Vagina (tissue), 2 donors: ENCODE measurements at regions not wholly inside any gene's neighbourhood (a gene's known extent, or its start where the extent isn't known, plus 50 kb on each side); places are given as distances from the start of the nearest gene placed in this dataset.

Experiments
- DNase-seq, 2 donors: peaks; one replicate each; pipeline ENCODE4 v3.0.0-alpha.2; 2017; ENCODE audit errors: extremely low spot score in 2 of 2
- H3K27ac ChIP-seq: fragments of 200-600 bp; sonication (generic); one replicate; pipeline ENCODE4 v1.5.1; 2019
- H3K27me3 ChIP-seq: fragments of 200-600 bp; sonication (generic); one replicate; pipeline ENCODE4 v1.5.1; 2019
- H3K36me3 ChIP-seq, 2 donors: fragments of 200-600 bp; sonication (generic); one replicate each; pipeline ENCODE4 v1.5.1; 2017 to 2019
- H3K4me1 ChIP-seq: fragments of 200-600 bp; sonication (generic); one replicate; pipeline ENCODE4 v1.5.1; 2019
- H3K4me3 ChIP-seq, 2 donors: fragments of 200-600 bp; sonication (generic); 1 replicate in 1 of 2; 2 replicates in 1 of 2; pipeline ENCODE4 v1.5.1; 2016 to 2019
- H3K9me3 ChIP-seq: fragments of 200-600 bp; sonication (generic); one replicate; pipeline ENCODE4 v1.5.1; 2019
- POLR2A ChIP-seq, 2 donors: fragments of 450-650 bp; IDR thresholded peaks; one replicate each; pipeline ENCODE4 v1.6.1; 2017; ENCODE audit warnings: antibody characterized with exemption in 2 of 2, mild to moderate bottlenecking in 2 of 2, moderate library complexity in 2 of 2
- POLR2AphosphoS5 ChIP-seq, 2 donors: sonication (generic); formaldehyde crosslinking; IDR thresholded peaks; one replicate each; pipeline ENCODE4 v1.9.0; 2017; ENCODE audit warnings: antibody characterized with exemption in 2 of 2, mild to moderate bottlenecking in 2 of 2, low read depth in 1 of 2; ENCODE audit not compliant: insufficient read depth in 1 of 2
- intact Hi-C: fragments of 100-400 bp; cut with DNase I; formaldehyde crosslinking; loops from one replicate; pipeline ENCODE4 v1.15.1; 2023
- TF ChIP-seq, protein P1 (sequence below), 3 experiments: fragments of 450-650 bp in 2 of 3; fragments of 200-600 bp in 1 of 3; sonication (generic) in 1 of 3; IDR thresholded peaks; one replicate each; pipeline ENCODE4 v1.5.1; 2017 to 2019; ENCODE audit warnings: antibody characterized with exemption in 3 of 3, mild to moderate bottlenecking in 2 of 3, moderate library complexity in 2 of 3

DNA sequence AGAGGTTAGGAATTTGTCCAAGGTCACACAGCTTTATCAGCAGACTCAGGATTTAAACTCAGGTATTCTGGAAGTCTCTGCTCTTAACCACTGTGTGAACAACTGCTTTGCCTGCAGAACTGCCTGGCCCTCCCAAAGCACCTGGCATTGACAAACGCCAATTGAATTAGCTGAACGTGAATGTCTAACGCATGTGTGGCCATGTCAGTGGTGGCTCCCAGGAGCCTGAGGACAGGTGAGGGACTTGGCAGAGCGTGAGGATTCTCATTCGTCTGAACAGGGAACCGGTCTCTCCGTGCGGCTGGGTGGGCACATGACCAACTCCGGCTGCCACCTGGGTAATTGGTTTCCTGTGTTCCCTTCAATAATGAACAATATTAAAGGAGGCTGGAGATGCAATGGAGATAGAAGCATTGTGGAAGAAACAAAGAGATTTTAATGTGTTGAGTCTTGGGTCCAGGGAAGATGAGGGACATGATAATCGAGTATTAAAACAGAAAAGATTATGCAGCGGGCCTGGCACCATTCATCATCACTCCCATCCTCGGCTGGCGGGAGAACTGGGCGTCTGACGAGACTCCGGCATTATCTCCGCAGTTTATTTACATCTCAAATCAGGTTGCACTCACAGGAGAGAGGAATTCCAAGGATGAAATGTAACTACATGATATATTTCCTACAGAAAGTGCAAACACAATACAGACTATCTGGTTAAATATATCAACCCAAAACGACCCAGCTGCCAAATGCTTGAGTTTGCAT is 113.5 kb downstream of the NPIPB5 start:
- TF ChIP-seq POLR2AphosphoS5 (IDR thresholded peaks at IDR 0.05; ENCODE audit: insufficient read depth in 1 of 2, low read depth in 1 of 2) (no peak), POLR2A (IDR thresholded peaks at IDR 0.05) (no peak)
- TF ChIP-seq, protein P1, sequence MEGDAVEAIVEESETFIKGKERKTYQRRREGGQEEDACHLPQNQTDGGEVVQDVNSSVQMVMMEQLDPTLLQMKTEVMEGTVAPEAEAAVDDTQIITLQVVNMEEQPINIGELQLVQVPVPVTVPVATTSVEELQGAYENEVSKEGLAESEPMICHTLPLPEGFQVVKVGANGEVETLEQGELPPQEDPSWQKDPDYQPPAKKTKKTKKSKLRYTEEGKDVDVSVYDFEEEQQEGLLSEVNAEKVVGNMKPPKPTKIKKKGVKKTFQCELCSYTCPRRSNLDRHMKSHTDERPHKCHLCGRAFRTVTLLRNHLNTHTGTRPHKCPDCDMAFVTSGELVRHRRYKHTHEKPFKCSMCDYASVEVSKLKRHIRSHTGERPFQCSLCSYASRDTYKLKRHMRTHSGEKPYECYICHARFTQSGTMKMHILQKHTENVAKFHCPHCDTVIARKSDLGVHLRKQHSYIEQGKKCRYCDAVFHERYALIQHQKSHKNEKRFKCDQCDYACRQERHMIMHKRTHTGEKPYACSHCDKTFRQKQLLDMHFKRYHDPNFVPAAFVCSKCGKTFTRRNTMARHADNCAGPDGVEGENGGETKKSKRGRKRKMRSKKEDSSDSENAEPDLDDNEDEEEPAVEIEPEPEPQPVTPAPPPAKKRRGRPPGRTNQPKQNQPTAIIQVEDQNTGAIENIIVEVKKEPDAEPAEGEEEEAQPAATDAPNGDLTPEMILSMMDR (IDR thresholded peaks at IDR 0.05): no peak
- no peak overlapping the region for H3K27ac ChIP-seq
- no peak for DNase-seq
- H3K4me1 ChIP-seq: no peaks in the 10 kb centered on the region
- H3K27me3 ChIP-seq: no peaks in the 10 kb centered on the region
- intact Hi-C loops: no loop called here
- no peaks in the 10 kb centered on the region for H3K36me3 ChIP-seq
- H3K9me3 ChIP-seq: no peaks in the 10 kb centered on the region
- H3K4me3 ChIP-seq: no peak overlapping the region

DNA sequence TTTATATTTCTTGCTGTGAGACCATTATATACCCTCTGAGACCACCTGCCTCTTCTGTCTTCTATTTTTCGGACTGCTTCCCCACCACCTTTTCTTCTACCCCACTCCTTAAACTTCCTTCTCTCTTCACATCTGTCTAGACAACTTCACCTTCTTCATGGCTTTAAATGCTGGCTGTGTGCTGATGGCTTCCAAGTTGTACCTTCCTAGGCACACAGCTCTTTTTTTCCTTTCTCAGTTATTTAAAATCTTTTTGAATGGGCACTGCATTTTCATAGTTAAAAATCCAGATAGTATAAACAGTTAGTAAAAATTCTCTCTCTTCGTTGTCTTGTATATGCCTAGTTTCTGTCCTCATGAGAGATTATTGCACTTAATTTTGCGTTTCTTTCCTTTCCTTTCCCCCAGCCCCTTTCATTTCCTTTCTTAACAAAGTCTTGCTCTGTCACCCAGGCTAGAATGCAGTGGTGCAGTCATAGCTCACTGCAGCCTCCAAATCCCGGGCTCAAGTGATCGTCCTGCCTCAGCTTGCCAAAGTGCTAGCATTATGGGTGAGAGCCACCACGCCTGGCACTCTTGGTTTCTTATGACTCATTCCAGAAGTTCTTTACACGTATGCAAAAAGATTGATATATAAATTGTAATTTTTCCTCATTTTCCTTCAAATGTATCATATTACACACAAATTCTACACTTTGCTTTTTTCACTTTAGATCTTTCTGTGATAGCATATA is 114.3 kb downstream of the NPIPB5 start:
- no peak for DNase-seq
- H3K36me3 ChIP-seq: no peaks in the 10 kb centered on the region
- no peaks in the 10 kb centered on the region for H3K4me1 ChIP-seq
- TF ChIP-seq POLR2AphosphoS5 (IDR thresholded peaks at IDR 0.05; ENCODE audit: insufficient read depth in 1 of 2, low read depth in 1 of 2) (no peak), POLR2A (IDR thresholded peaks at IDR 0.05) (no peak)
- TF ChIP-seq, protein P1 (IDR thresholded peaks at IDR 0.05): no peak
- no peaks in the 10 kb centered on the region for H3K9me3 ChIP-seq
- intact Hi-C loops: no loop called here
- no peaks in the 10 kb centered on the region for H3K27me3 ChIP-seq
- H3K27ac ChIP-seq: no peak overlapping the region
- H3K4me3 ChIP-seq: no peak overlapping the region

DNA sequence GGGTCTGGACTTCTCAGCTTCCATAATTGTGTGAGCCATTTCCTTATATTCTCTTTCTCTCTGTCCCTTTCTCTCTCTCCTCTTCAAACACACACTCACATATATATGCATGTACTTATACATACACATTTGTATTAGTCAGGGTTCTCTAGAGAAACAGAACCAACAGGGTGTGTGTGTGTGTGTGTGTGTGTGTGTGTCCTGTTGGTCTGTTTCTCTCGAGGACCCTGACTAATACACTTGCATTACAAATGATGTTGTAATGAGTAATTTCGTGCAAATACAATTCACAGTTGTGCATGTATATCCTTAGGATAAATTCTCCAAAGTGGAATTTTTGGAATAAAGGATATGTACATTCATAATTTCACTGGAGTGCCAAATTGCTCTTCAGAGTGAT is 115.3 kb downstream of the NPIPB5 start:
- H3K36me3 ChIP-seq: no peaks in the 10 kb centered on the region
- no peak overlapping the region for H3K4me3 ChIP-seq
- intact Hi-C loops: no loop called here
- H3K9me3 ChIP-seq: no peaks in the 10 kb centered on the region
- no peak for DNase-seq
- H3K4me1 ChIP-seq: no peaks in the 10 kb centered on the region
- H3K27me3 ChIP-seq: no peaks in the 10 kb centered on the region
- H3K27ac ChIP-seq: no peak overlapping the region
- TF ChIP-seq, protein P1 (IDR thresholded peaks at IDR 0.05): no peak
- TF ChIP-seq POLR2A (IDR thresholded peaks at IDR 0.05) (no peak), POLR2AphosphoS5 (IDR thresholded peaks at IDR 0.05; ENCODE audit: insufficient read depth in 1 of 2, low read depth in 1 of 2) (no peak)

DNA sequence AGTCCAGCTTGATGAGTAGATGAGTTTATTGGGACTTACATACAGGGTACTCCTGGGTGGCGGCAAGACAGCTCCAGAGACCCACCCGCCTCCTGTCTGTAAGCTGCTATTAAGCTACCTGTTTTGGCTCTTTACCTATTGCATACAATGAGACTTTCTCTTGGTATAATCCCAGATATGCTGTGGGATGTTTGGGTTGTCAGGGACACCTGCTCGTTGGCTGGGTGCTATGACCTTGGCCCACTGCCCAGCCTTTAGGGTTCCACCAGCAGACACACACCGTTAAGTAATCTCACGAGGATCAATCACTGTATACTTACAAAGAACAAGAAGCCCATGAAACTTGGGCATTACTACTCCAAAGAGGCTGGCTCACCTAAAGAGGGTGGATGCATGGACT is 116.4 kb downstream of the NPIPB5 start:
- H3K4me3 ChIP-seq: no peak overlapping the region
- no peaks in the 10 kb centered on the region for H3K27me3 ChIP-seq
- H3K4me1 ChIP-seq: no peaks in the 10 kb centered on the region
- no peak overlapping the region for H3K27ac ChIP-seq
- TF ChIP-seq POLR2AphosphoS5 (IDR thresholded peaks at IDR 0.05; ENCODE audit: insufficient read depth in 1 of 2, low read depth in 1 of 2) (no peak), POLR2A (IDR thresholded peaks at IDR 0.05) (no peak)
- TF ChIP-seq, protein P1 (IDR thresholded peaks at IDR 0.05): no peak
- no peaks in the 10 kb centered on the region for H3K9me3 ChIP-seq
- H3K36me3 ChIP-seq: no peaks in the 10 kb centered on the region
- intact Hi-C loops: no loop called here
- no peak for DNase-seq

DNA sequence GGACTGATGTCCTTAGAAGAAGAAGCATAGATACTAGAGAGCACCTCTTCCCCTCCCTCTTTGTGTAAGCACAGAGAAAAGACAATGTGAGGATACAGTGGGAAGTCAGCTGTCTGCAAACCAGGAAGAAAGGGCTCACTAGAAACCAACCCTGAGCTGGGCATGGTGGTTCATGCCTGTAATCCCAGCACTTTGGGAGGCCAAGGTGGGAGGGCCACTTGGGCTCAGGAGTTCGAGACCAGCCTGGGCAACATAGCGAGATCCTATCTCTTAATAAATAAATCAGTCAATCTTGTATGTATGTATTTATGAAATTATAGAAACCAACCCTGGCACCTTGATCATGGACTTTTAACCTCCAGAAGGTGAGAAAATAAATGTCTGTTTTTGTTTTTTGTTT is 118.3 kb downstream of the NPIPB5 start:
- intact Hi-C loops: no loop called here
- H3K27me3 ChIP-seq: no peaks in the 10 kb centered on the region
- H3K27ac ChIP-seq: no peak overlapping the region
- H3K36me3 ChIP-seq: no peaks in the 10 kb centered on the region
- H3K9me3 ChIP-seq: no peaks in the 10 kb centered on the region
- H3K4me3 ChIP-seq: no peak overlapping the region
- no peaks in the 10 kb centered on the region for H3K4me1 ChIP-seq
- DNase-seq: no peak
- TF ChIP-seq POLR2AphosphoS5 (IDR thresholded peaks at IDR 0.05; ENCODE audit: insufficient read depth in 1 of 2, low read depth in 1 of 2): no peak
- TF ChIP-seq POLR2A (IDR thresholded peaks at IDR 0.05): no peak
- TF ChIP-seq, protein P1 (IDR thresholded peaks at IDR 0.05): no peak
